Stimulated activated CD8-positive, alpha-beta memory T cell treated with anti-CD3 and anti-CD28 coated beads, Interleukin-7, amount 100 ng/mL, for 24 hours (primary cell): ENCODE measurements at regions not wholly inside any gene's neighbourhood (a gene's known extent, or its start where the extent isn't known, plus 50 kb on each side); places are given as distances from the start of the nearest gene placed in this dataset.

Experiments used
- DNase-seq: peaks from one replicate; pipeline ENCODE4 v3.0.0-alpha.2; 2020; ENCODE audit warnings: low read depth

DNA sequence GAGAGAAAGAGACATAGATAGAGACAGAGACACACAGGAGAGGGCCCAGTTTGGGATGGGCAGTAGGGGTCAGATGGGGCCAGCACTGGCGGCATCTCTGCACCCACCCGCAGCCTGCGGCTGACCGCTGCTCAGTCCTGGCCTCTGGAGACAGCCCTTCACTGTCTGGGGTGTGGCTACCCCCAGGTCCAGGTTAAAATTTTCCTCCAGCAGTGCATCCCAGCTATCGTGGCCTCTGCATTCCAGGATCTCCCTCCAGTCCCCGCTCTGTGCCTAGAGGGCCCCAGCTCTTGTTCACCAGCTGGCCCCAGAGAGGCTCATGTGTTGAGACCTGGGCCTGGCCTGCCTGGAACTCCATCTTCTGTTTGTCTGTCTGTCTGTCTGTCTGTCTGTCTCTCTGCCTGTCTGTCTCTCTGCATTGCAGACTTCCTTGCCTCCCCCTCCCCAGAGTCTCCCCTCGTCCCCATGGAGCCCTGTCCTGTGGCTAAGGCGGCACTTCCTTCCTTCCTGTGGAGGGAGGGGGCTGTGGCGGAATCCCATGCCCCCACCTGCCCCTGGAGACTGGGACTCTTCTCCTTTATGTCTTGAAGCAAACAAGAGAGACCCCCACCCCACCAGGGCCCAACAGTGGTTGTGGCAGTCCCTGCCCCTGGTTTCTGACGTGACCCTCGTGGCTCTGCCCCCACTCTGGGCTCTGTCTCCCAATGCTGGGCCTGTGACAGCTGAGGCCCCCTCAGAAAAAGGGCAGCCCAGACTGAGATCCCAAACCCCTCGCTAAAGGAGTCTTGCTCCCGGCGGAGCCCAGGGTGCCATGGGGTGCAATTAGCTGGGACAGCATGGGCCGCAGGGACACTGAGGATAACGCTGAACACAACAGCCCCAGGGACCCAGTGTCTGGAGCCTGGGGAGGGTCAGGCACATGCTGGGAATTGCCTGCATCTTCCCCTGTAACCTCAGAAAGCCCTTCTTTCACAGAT is 241.8 kb downstream of the NPHP4 start:
- DNase-seq: no peak

- no peak for DNase-seq
Measured at GRCh38 chr1:5748286-5749225, 243.7 kb downstream of the NPHP4 start.

- no peak for DNase-seq
Measured at GRCh38 chr1:5747426-5748285, 244.6 kb downstream of the NPHP4 start.

DNA sequence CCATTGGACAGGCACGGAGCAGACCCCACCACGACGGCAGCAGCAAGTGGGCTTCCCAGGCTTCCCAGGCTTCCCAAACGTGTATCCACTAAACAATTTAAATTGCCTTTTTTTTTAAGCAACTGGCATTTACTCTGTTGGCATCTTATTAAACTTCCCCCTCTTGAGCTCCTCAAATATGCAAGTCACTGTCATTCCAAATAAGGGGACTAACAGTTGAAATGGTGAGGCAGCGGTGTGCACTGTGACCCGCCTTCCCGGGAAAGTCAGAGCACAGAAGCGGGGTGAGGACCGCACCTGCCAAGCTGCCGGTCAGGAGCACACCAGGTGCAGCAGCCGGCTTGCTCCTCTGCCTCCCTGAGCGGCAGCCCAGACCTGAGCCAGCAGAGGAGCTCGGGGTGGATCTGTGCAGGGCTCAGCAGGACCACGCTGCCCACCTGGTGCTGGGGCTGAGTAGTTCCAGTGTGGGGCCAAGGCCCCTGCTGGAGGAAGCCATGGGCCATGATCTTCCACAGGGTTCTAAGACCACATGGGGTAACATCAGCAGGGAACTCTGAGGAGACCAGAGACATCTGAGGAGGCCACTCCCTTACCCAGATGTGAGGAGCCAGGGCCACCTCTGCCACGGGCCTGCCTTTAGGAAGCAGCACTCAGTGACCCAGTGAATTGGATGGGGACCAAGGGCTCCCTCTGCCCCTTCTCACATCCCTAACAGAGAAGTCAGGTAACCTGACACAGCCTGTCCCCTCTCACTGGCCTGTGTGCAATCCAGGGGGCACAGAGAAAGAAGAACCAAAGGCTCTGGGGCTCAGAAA is 245.4 kb downstream of the NPHP4 start:
- DNase-seq: no peak

- peak; percentile 34 for DNase-seq
Measured at GRCh38 chr1:5745800-5746610, 246.2 kb downstream of the NPHP4 start.

DNA sequence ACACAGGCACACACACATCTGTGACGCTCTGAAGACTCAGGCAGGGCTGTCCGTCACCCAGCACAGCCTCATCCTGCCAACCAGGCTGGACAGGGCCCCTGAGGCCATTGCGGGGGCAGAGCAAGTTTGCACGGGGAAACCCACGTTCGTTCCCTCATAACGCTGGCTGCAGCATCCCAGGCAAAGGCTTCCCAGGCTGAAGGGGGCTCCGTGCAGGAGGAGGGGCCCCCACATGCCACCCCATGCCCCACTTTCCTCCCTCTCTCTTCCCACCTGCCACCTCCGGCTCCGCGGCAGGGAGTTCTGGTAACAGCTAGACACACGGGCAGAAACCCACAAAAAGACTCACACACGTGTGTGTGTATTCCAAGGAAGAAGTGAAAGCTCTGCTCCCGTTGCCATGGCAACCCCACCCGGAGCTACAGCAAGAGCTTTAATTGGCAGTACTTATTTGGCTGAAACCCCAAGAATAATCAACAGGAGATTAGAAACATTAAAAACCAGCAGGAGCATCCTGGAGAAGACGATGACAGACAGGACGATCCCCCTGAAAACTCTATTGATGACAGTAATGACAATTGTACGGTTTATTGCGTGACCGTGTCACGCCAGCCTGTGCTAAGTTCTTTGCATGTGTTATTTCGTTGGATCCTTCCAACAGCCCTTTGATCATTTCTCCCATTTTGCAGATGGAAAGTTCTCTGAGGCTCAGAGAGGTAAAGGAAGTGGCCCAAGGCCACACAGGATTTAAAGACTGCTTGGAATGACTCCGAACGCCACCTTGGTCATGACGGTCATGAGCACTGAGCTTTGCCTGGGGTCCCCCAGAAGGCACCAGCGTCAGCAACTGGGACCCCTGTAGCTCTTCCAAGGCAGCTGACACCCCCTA is 247.1 kb downstream of the NPHP4 start:
- DNase-seq: no peak

GRCh38 chr1:5744341-5744740 is 247.9 kb downstream of the NPHP4 start:
- no peak for DNase-seq

DNA sequence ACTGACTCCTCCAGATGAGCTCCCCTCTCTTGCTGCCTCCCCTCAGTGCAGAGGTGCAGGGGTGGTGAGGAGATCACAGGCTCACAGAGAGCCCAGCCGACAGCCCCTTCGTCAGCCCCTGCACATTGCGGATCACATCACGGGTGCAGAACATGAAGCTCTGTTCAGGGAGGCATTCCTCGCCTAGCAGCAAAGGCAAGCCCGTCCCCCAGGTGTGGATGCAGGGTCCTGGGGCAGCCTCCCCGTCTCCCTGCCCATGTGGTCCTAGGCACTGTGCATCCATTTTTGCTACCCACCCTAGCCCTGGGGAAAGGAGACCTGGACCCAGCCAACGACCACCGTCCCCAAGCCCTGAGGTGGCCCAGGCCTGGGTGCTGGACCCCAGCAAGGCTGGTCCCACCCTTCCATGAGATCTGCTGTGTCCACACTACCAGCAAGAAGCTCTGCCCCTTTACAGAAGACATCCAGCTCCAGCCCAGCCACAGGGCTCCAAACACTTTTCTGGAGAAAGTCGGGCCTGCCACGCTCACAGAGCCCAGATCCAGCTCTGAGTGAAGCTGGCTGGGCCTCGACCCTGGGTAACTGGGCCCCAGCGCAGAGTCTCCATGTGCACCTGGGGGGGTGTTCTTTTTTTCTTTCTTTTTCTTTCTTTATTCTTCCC is 248.7 kb downstream of the NPHP4 start:
- no peak for DNase-seq

- no peak for DNase-seq
Measured at GRCh38 chr1:5742801-5743200, 249.4 kb downstream of the NPHP4 start.

- no peak for DNase-seq
Measured at GRCh38 chr1:5742032-5742431, 250.2 kb downstream of the NPHP4 start.

DNA sequence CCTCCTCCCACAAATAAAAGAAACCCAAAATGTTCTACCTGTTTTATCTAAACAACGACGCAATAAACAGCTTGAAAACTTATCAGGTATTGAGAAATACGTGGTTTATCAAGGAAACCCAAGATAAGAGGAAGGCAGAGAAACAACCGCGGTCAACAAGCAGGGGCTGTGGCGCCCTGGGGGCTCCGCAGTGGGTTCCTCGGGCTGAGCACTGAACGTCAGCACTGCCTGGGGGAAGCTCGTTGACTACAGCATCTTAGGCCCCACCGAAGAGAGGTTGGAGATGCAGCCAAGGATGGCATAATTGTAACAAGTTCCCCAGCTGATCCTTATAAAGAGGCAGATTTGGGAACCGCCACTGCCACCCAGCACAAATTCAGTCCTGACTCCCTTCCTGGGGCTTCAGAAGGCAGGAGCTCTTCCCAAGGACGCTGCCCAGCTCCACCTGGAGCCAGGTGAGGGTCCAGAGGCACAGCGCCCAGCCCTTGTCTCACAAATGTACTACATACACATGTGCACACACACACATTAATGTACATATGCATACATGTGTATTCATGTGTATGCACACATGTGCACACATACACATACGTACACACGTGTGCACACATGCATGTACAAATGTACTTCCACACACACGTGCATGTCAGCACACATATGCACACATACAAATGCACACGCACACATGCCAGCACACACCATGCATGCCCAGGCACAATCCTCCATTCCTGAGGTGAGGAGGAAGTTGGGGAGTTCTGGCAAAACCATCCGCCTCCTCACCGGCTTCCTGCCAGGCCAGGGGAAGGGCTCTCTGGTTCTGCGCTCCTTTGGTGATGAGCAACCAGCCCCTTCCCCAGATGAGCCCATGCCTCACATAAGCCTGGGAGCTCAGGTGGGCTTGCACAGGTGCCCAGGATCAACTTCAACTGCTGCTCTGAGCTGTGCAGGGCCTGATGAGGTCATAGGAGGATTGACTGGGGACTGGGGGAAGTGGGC is 251.1 kb downstream of the NPHP4 start:
- DNase-seq: no peak

GRCh38 chr1:5740450-5740849 is 251.8 kb downstream of the NPHP4 start:
- no peak for DNase-seq

- no peak for DNase-seq
Measured at GRCh38 chr1:5739561-5740078, 252.6 kb downstream of the NPHP4 start.

GRCh38 chr1:5738911-5739462 is 253.2 kb downstream of the NPHP4 start:
- no peak for DNase-seq

- DNase-seq: no peak
Measured at GRCh38 chr1:5737081-5737480, 255.1 kb downstream of the NPHP4 start.

DNA sequence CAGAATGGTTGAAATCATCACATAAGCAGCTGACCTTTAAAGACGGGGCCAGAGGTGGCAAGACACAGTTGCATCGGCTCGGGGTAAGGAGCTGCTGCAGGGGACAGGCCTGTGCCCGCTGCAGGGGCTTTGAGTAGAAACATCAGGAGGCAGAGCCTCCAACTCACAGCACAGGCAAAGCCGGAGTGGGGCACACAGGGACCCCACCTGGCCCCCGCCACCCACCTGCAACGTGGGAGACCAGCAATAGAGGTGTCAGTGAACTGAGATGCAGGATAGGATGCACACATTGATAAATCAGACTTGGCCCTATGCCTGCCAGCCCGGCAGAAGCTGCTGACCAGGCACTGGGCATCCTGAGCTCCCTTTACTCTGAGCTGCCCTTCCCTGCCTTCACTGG is 257.2 kb downstream of the NPHP4 start:
- no peak for DNase-seq

DNA sequence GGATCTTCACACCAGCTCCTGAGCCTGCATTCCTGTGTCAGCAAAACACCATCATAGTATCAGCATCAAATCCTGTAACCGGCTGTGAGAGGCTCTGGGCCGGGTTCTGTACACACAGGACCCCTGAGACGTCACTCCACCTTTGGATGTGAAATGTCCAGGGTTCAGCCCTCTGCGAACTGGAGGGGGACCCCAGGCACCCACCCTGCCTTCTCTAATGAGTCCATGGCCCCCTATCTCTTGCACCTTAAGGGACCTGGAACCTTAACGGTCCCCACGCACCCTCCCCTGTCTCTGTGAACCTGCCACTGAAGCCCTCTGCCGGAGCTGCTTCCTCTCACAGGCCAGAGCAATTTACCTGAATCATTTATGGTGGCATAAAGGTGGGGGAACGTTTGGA is 257.8 kb downstream of the NPHP4 start:
- no peak for DNase-seq
